ENCODE measurements at regions not wholly inside any gene's neighbourhood (a gene's known extent, or its start where the extent isn't known, plus 50 kb on each side); places are given as distances from the start of the nearest gene placed in this dataset.

DNA sequence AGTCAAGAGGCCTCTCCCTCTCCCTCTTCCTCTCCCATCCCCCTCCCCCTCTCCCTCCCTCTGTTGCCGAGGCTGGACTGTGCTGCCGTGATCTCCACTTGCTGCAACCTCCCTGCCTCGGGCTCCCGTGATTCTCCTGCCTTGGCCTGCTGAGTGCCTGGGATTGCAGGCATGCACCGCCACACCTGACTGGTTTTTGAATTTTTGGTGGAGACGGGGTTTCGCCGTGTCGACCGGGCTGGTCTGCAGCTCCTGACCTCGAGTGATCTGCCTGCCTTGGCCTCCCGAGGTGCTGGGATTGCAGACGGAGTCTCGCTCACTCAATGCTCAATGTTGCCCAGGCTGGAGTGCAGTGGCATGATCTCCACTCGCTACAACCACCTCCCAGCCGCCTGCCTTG, 165.1 kb downstream of the CENPC start:
- H4K20me1 ChIP-seq (ENCODE audit: control insufficient read depth, insufficient read depth, low read depth, low read length): no peaks in the 10 kb centered on the region
- no peaks in the 10 kb centered on the region for H3K9me3 ChIP-seq (ENCODE audit: control insufficient read depth, insufficient read depth, low read length)
- TF ChIP-seq, protein P1, sequence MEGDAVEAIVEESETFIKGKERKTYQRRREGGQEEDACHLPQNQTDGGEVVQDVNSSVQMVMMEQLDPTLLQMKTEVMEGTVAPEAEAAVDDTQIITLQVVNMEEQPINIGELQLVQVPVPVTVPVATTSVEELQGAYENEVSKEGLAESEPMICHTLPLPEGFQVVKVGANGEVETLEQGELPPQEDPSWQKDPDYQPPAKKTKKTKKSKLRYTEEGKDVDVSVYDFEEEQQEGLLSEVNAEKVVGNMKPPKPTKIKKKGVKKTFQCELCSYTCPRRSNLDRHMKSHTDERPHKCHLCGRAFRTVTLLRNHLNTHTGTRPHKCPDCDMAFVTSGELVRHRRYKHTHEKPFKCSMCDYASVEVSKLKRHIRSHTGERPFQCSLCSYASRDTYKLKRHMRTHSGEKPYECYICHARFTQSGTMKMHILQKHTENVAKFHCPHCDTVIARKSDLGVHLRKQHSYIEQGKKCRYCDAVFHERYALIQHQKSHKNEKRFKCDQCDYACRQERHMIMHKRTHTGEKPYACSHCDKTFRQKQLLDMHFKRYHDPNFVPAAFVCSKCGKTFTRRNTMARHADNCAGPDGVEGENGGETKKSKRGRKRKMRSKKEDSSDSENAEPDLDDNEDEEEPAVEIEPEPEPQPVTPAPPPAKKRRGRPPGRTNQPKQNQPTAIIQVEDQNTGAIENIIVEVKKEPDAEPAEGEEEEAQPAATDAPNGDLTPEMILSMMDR (IDR thresholded peaks at IDR 0.05; ENCODE audit: low read depth, low read length, poor library complexity, severe bottlenecking): no peak
- no peak for TF ChIP-seq EZH2phosphoT487 (IDR thresholded peaks at IDR 0.05; ENCODE audit: borderline replicate concordance, low read length)
- H3K9me2 ChIP-seq (replicated peaks; ENCODE audit: control insufficient read depth, low read length): no peaks in the 10 kb centered on the region
- H3F3A ChIP-seq (ENCODE audit: control insufficient read depth, insufficient read depth): no peaks in the 10 kb centered on the region
- H3K4me3 ChIP-seq (ENCODE audit: low read length): no peak overlapping the region
- H3K27ac ChIP-seq (ENCODE audit: low read depth, low read length): no peak overlapping the region
- H3K4me2 ChIP-seq (ENCODE audit: low read length): no peak overlapping the region
- H3K27me3 ChIP-seq (ENCODE audit: control insufficient read depth, low read length): no peaks in the 10 kb centered on the region
- H3K36me3 ChIP-seq (ENCODE audit: control insufficient read depth, low read length): no peaks in the 10 kb centered on the region
- H3K79me2 ChIP-seq (ENCODE audit: control insufficient read depth, low read length): no peaks in the 10 kb centered on the region
- H3K4me1 ChIP-seq (ENCODE audit: control insufficient read depth, low read length): no peaks in the 10 kb centered on the region

DNA sequence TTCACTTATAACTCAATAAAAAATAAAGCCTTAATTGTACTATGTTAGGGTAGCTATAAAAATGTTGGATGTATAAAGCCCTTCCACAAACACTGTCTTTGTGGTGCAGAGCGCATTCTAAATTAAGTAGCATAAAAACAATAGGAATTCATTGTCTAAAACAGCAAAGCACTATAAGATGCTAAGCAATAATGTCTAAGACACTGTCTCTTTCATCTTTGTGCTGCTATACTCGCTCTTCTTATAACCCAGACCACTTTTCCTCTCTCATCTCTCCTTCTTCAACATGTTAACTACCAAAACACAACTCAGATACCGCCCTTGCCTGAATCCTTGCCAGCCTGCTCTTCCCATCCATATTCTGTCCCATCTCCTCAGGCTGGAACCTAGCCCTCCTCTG, 170.0 kb downstream of the CENPC start:
- Histone ChIP-seq H3K9me3 (ENCODE audit: control insufficient read depth, insufficient read depth, low read length) (no peaks in the 10 kb centered on the region), H4K20me1 (ENCODE audit: control insufficient read depth, insufficient read depth, low read depth, low read length) (no peaks in the 10 kb centered on the region), H3F3A (ENCODE audit: control insufficient read depth, insufficient read depth) (no peaks in the 10 kb centered on the region), H3K9me2 (replicated peaks; ENCODE audit: control insufficient read depth, low read length) (no peaks in the 10 kb centered on the region), H3K27me3 (ENCODE audit: control insufficient read depth, low read length) (no peaks in the 10 kb centered on the region), H3K4me3 (ENCODE audit: low read length) (no peak overlapping the region), H3K79me2 (ENCODE audit: control insufficient read depth, low read length) (no peaks in the 10 kb centered on the region), H3K27ac (ENCODE audit: low read depth, low read length) (no peak overlapping the region), H3K36me3 (ENCODE audit: control insufficient read depth, low read length) (no peaks in the 10 kb centered on the region), H3K4me1 (ENCODE audit: control insufficient read depth, low read length) (no peaks in the 10 kb centered on the region), H3K4me2 (ENCODE audit: low read length) (no peak overlapping the region)
- TF ChIP-seq, protein P1 (IDR thresholded peaks at IDR 0.05; ENCODE audit: low read depth, low read length, poor library complexity, severe bottlenecking): no peak
- no peak for TF ChIP-seq EZH2phosphoT487 (IDR thresholded peaks at IDR 0.05; ENCODE audit: borderline replicate concordance, low read length)

DNA sequence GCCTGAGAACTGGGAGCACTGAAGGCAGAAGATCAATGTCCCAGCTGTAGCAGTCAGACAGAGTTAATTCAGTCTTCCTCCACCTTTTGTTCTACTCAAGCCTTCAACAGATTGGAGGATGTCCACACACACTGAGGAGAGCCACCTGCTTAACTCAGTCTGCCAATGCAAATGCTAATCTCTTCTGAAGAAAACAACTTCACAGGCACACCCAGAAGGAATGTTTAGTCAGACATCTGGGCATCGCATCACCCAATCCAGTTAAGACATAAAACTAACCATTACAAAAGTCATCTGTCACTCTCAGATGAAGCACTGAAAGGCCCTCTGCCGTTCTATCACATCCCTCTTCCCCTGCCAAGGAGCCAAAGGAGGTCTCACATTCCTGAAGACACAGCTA, 173.7 kb downstream of the CENPC start:
- Histone ChIP-seq H3K79me2 (ENCODE audit: control insufficient read depth, low read length) (no peaks in the 10 kb centered on the region), H3K9me3 (ENCODE audit: control insufficient read depth, insufficient read depth, low read length) (no peaks in the 10 kb centered on the region), H3K27ac (ENCODE audit: low read depth, low read length) (no peak overlapping the region), H3K9me2 (replicated peaks; ENCODE audit: control insufficient read depth, low read length) (no peaks in the 10 kb centered on the region), H4K20me1 (ENCODE audit: control insufficient read depth, insufficient read depth, low read depth, low read length) (no peaks in the 10 kb centered on the region), H3F3A (ENCODE audit: control insufficient read depth, insufficient read depth) (no peaks in the 10 kb centered on the region), H3K4me1 (ENCODE audit: control insufficient read depth, low read length) (no peaks in the 10 kb centered on the region), H3K4me2 (ENCODE audit: low read length) (no peak overlapping the region), H3K36me3 (ENCODE audit: control insufficient read depth, low read length) (no peaks in the 10 kb centered on the region), H3K4me3 (ENCODE audit: low read length) (no peak overlapping the region), H3K27me3 (ENCODE audit: control insufficient read depth, low read length) (no peaks in the 10 kb centered on the region)
- TF ChIP-seq EZH2phosphoT487 (IDR thresholded peaks at IDR 0.05; ENCODE audit: borderline replicate concordance, low read length): no peak
- TF ChIP-seq, protein P1 (IDR thresholded peaks at IDR 0.05; ENCODE audit: low read depth, low read length, poor library complexity, severe bottlenecking): no peak
